Osteoblast (primary cell): ENCODE measurements at regions not wholly inside any gene's neighbourhood (a gene's known extent, or its start where the extent isn't known, plus 50 kb on each side); places are given as distances from the start of the nearest gene placed in this dataset.

ENCODE experiments used
- DNase-seq: peaks from one replicate; pipeline ENCODE4 v3.0.0; 2011; ENCODE audit warnings: low spot score, mixed read lengths; ENCODE audit not compliant: insufficient read length; ENCODE audit errors: missing footprints
- H2AFZ ChIP-seq: 2 replicates; pipeline ENCODE4 v1.6.0; 2011; ENCODE audit warnings: mild to moderate bottlenecking, low read length
- H3K27ac ChIP-seq: 2 replicates; pipeline ENCODE4 v1.5.1; 2011; ENCODE audit warnings: mild to moderate bottlenecking, low read depth, low read length, moderate library complexity
- H3K27me3 ChIP-seq: 2 replicates; pipeline ENCODE4 v1.6.0; 2012; ENCODE audit warnings: mild to moderate bottlenecking, control low read depth, inconsistent platforms, low read length, moderate library complexity; ENCODE audit not compliant: insufficient read depth
- H3K36me3 ChIP-seq: 2 replicates; pipeline ENCODE4 v1.5.1; 2011; ENCODE audit warnings: mild to moderate bottlenecking, low read length, control low read depth, moderate library complexity; ENCODE audit not compliant: insufficient read depth
- H3K4me1 ChIP-seq: 2 replicates; pipeline ENCODE4 v1.5.1; 2011; ENCODE audit warnings: mild to moderate bottlenecking, low read length, control low read depth, moderate library complexity; ENCODE audit not compliant: insufficient read depth
- H3K4me2 ChIP-seq: 2 replicates; pipeline ENCODE4 v1.6.0; 2011; ENCODE audit warnings: mild to moderate bottlenecking, low read length; ENCODE audit not compliant: insufficient read depth
- H3K4me3 ChIP-seq: fragments of 200-600 bp; sonication (generic); 3 replicates; pipeline ENCODE4 v1.5.1; 2012; ENCODE audit warnings: mild to moderate bottlenecking, low read length, inconsistent platforms; ENCODE audit not compliant: insufficient read depth
- H3K79me2 ChIP-seq: 2 replicates; pipeline ENCODE4 v1.6.0; 2012; ENCODE audit warnings: mild to moderate bottlenecking, low read length, control low read depth, inconsistent platforms; ENCODE audit not compliant: insufficient read depth
- H3K9me3 ChIP-seq: 2 replicates; pipeline ENCODE4 v1.5.1; 2011; ENCODE audit warnings: low read depth, low read length, control low read depth
- H4K20me1 ChIP-seq: 2 replicates; pipeline ENCODE4 v1.6.0; 2012; ENCODE audit warnings: mild to moderate bottlenecking, low read length, control low read depth; ENCODE audit not compliant: insufficient read depth
- CTCF ChIP-seq: IDR thresholded peaks from 2 replicates; pipeline ENCODE4 v1.5.1; 2011; ENCODE audit warnings: mild to moderate bottlenecking, low read depth, low read length, moderate library complexity; ENCODE audit errors: extremely low read depth

- no peak for TF ChIP-seq CTCF
- no peaks in the 10 kb centered on the region for H3K79me2 ChIP-seq
- DNase-seq, result no peak
- no peak overlapping the region for H3K27ac ChIP-seq
- H3K4me1 ChIP-seq, result no peaks in the 10 kb centered on the region
- H3K4me3 ChIP-seq, result no peak overlapping the region
- H4K20me1 ChIP-seq, result no peaks in the 10 kb centered on the region
- no peaks in the 10 kb centered on the region for H3K27me3 ChIP-seq
- no peaks in the 10 kb centered on the region for H3K9me3 ChIP-seq
- H3K36me3 ChIP-seq, result no peaks in the 10 kb centered on the region
- H2AFZ ChIP-seq, result no peak overlapping the region
- no peak overlapping the region for H3K4me2 ChIP-seq
Measured at GRCh38 chr10:123501148-123501547, 165.0 kb upstream of the GPR26 start.

GRCh38 chr10:123502983-123503382, 163.2 kb upstream of the GPR26 start:
- Histone ChIP-seq H3K9me3 (no peaks in the 10 kb centered on the region), H3K4me3 (no peak overlapping the region), H3K4me2 (no peak overlapping the region), H2AFZ (no peak overlapping the region), H3K27ac (no peak overlapping the region), H4K20me1 (no peaks in the 10 kb centered on the region), H3K79me2 (no peaks in the 10 kb centered on the region), H3K4me1 (no peaks in the 10 kb centered on the region), H3K36me3 (no peaks in the 10 kb centered on the region), H3K27me3 (no peaks in the 10 kb centered on the region)
- TF ChIP-seq CTCF, result no peak
- DNase-seq, result no peak

GRCh38 chr10:123506455-123506854, 159.7 kb upstream of the GPR26 start:
- Histone ChIP-seq H3K9me3 (no peaks in the 10 kb centered on the region), H3K79me2 (no peaks in the 10 kb centered on the region)
- no peak for TF ChIP-seq CTCF

GRCh38 chr10:123507298-123507697, 158.9 kb upstream of the GPR26 start:
- no peaks in the 10 kb centered on the region for H3K36me3 ChIP-seq
- H2AFZ ChIP-seq, result no peak overlapping the region
- no peaks in the 10 kb centered on the region for H3K9me3 ChIP-seq
- H3K79me2 ChIP-seq, result no peaks in the 10 kb centered on the region
- H3K27me3 ChIP-seq, result no peaks in the 10 kb centered on the region
- H3K4me2 ChIP-seq, result no peak overlapping the region
- no peak for DNase-seq
- H3K4me3 ChIP-seq, result no peak overlapping the region
- no peak overlapping the region for H3K27ac ChIP-seq
- TF ChIP-seq CTCF, result no peak
- H3K4me1 ChIP-seq, result no peaks in the 10 kb centered on the region
- no peaks in the 10 kb centered on the region for H4K20me1 ChIP-seq

More at GRCh38 chr10:123506455-123506854, 159.7 kb upstream of the GPR26 start:
- Histone ChIP-seq H3K4me2 (no peak overlapping the region), H3K27ac (no peak overlapping the region), H3K4me3 (no peak overlapping the region), H3K27me3 (no peaks in the 10 kb centered on the region), H3K36me3 (no peaks in the 10 kb centered on the region), H2AFZ (no peak overlapping the region), H4K20me1 (no peaks in the 10 kb centered on the region), H3K4me1 (no peaks in the 10 kb centered on the region)
- no peak for DNase-seq
